ENCODE measurements at regions not wholly inside any gene's neighbourhood (a gene's known extent, or its start where the extent isn't known, plus 50 kb on each side); places are given as distances from the start of the nearest gene placed in this dataset.

DNA sequence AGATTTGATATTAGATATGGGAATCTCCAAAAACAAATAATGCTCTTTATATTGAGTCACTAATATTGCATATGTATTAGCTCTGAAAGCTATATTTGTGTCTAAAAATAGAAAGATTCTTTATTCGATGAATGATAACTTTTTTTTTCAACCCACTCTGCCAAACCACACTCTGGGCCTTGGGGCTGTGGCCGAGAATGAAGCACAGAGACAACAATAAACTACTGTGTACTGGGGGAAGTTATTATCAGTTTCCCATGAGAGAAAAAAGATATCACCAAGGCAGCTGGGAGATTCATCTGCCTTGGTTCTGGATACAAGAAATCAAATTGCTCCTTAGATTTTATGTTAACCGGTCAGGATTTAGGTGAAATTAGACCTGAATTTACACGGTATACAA lies 762.2 kb downstream of the SUCLG1 start:
- TF ChIP-seq CTCF (IDR thresholded peaks at IDR 0.05; ENCODE audit: low read depth, low read length, poor library complexity, severe bottlenecking) (no peak), EZH2phosphoT487 (IDR thresholded peaks at IDR 0.05; ENCODE audit: borderline replicate concordance, low read length) (no peak)

Data from DOHH2 (cell line).